ENCODE measurements at regions not wholly inside any gene's neighbourhood (a gene's known extent, or its start where the extent isn't known, plus 50 kb on each side); places are given as distances from the start of the nearest gene placed in this dataset.

DNA sequence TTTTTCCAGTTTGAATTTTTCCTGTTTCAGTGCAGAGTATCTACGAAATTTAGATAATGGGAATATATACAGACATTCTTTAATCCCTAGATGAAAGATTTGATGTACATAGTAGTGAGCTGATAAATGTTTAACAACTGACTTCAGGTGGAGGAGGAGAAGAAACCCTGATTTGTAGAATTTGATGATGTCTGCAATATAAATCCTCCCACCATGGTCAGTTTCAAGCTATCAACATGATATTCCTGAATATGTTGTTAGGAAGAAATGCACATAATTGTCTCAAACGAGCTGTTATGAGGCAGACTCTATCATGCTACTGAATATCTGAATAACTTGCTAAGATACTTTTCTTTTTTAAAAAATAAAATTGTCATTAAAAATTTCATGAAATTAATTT lies 629.3 kb upstream of the LRRN3 start:
- TF ChIP-seq, protein P1, sequence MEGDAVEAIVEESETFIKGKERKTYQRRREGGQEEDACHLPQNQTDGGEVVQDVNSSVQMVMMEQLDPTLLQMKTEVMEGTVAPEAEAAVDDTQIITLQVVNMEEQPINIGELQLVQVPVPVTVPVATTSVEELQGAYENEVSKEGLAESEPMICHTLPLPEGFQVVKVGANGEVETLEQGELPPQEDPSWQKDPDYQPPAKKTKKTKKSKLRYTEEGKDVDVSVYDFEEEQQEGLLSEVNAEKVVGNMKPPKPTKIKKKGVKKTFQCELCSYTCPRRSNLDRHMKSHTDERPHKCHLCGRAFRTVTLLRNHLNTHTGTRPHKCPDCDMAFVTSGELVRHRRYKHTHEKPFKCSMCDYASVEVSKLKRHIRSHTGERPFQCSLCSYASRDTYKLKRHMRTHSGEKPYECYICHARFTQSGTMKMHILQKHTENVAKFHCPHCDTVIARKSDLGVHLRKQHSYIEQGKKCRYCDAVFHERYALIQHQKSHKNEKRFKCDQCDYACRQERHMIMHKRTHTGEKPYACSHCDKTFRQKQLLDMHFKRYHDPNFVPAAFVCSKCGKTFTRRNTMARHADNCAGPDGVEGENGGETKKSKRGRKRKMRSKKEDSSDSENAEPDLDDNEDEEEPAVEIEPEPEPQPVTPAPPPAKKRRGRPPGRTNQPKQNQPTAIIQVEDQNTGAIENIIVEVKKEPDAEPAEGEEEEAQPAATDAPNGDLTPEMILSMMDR (IDR thresholded peaks at IDR 0.05): no peak
- no peak for TF ChIP-seq EZH2phosphoT487 (IDR thresholded peaks at IDR 0.05)
- no peak for TF ChIP-seq EZH2 (IDR thresholded peaks at IDR 0.05)

Data from neural progenitor cell (in vitro differentiated cells).